HEK293T (cell line): ENCODE measurements at regions not wholly inside any gene's neighbourhood (a gene's known extent, or its start where the extent isn't known, plus 50 kb on each side); places are given as distances from the start of the nearest gene placed in this dataset.

Experiments used
- CTCF ChIA-PET: fragments of 350-600 bp; formaldehyde crosslinking; extraction: SDS; loops from one replicate; lab custom pipeline; 2021; ENCODE audit warnings: antibody characterized with exemption, inconsistent platforms; lab: Yijun Ruan, JAX
- POLR2A ChIA-PET: fragments of 350-600 bp; formaldehyde crosslinking; extraction: SDS; loops from one replicate; lab custom pipeline; 2020; ENCODE audit warnings: antibody characterized with exemption, inconsistent platforms; lab: Yijun Ruan, JAX
- DNase-seq: peaks from one replicate; pipeline ENCODE4 v3.0.0; 2012; ENCODE audit warnings: mixed read lengths; ENCODE audit errors: extremely low spot score
- ARNT ChIP-seq: fragments of 450-650 bp; IDR thresholded peaks from 2 replicates; pipeline ENCODE4 v1.6.1; 2017; ENCODE audit warnings: mild to moderate bottlenecking
- BHLHE40 ChIP-seq: fragments of 450-650 bp; IDR thresholded peaks from 2 replicates; pipeline ENCODE4 v1.6.1; 2016; ENCODE audit warnings: mild to moderate bottlenecking, moderate library complexity, borderline replicate concordance
- CTBP1 ChIP-seq: fragments of 450-650 bp; IDR thresholded peaks from 2 replicates; pipeline ENCODE4 v1.6.1; 2016; ENCODE audit warnings: borderline replicate concordance
- ELF4 ChIP-seq: fragments of 450-650 bp; IDR thresholded peaks from 2 replicates; pipeline ENCODE4 v1.6.1; 2017; ENCODE audit warnings: antibody characterized with exemption
- FOXA1 ChIP-seq: fragments of 450-650 bp; IDR thresholded peaks from 2 replicates; pipeline ENCODE4 v1.6.1; 2016; ENCODE audit warnings: mild to moderate bottlenecking
- FOXK2 ChIP-seq: fragments of 450-650 bp; IDR thresholded peaks from 2 replicates; pipeline ENCODE4 v1.6.1; 2016; ENCODE audit warnings: mild to moderate bottlenecking
- FOXM1 ChIP-seq: fragments of 450-650 bp; IDR thresholded peaks from 2 replicates; pipeline ENCODE4 v1.6.1; 2017; ENCODE audit warnings: mild to moderate bottlenecking, borderline replicate concordance
- HDGF ChIP-seq: fragments of 450-650 bp; IDR thresholded peaks from 2 replicates; pipeline ENCODE4 v1.6.1; 2017; ENCODE audit warnings: antibody characterized with exemption, borderline replicate concordance
- L3MBTL2 ChIP-seq: fragments of 450-650 bp; conservative IDR thresholded peaks from 2 replicates; pipeline ENCODE4 v1.6.1; 2016; ENCODE audit warnings: mild to moderate bottlenecking
- LEF1 ChIP-seq: fragments of 450-650 bp; IDR thresholded peaks from 2 replicates; pipeline ENCODE4 v1.6.1; 2017; ENCODE audit warnings: mild to moderate bottlenecking, borderline replicate concordance
- NFRKB ChIP-seq: fragments of 450-650 bp; IDR thresholded peaks from 2 replicates; pipeline ENCODE4 v1.6.1; 2016; ENCODE audit warnings: mild to moderate bottlenecking, moderate library complexity
- PKNOX1 ChIP-seq: fragments of 450-650 bp; IDR thresholded peaks from 2 replicates; pipeline ENCODE4 v1.6.1; 2016
- SP1 ChIP-seq: fragments of 450-650 bp; IDR thresholded peaks from 2 replicates; pipeline ENCODE4 v1.6.1; 2017
- SUZ12 ChIP-seq: fragments of 450-650 bp; IDR thresholded peaks from 2 replicates; pipeline ENCODE4 v1.6.1; 2016; ENCODE audit warnings: mild to moderate bottlenecking
- TARDBP ChIP-seq: fragments of 450-650 bp; IDR thresholded peaks from 2 replicates; pipeline ENCODE4 v1.6.1; 2016
- ZNF384 ChIP-seq: fragments of 450-650 bp; IDR thresholded peaks from 2 replicates; pipeline ENCODE4 v1.6.1; 2016

GRCh38 chr7:112854169-112854568 lies 64.0 kb upstream of the TMEM168 start:
- ChIA-PET CTCF (interaction anchor here (0.8 kb wide), 1 partner anchor 15 kb away, joined by 3 read pairs; no protein-coding TSS in a partner anchor), POLR2A (no interaction called here)
- no peak for TF ChIP-seq SP1
- no peak for TF ChIP-seq SUZ12
- TF ChIP-seq ZNF384, result no peak
- TF ChIP-seq CTBP1, result no peak
- TF ChIP-seq L3MBTL2, result no peak
- TF ChIP-seq ELF4, result no peak
- no peak for TF ChIP-seq BHLHE40
- no peak for TF ChIP-seq FOXA1
- TF ChIP-seq LEF1, result no peak
- no peak for TF ChIP-seq TARDBP
- no peak for TF ChIP-seq ARNT
- TF ChIP-seq HDGF, result no peak
- TF ChIP-seq PKNOX1, result no peak
- no peak for TF ChIP-seq FOXM1
- TF ChIP-seq NFRKB, result no peak
- TF ChIP-seq FOXK2, result no peak
- DNase-seq, result no peak

- ChIA-PET CTCF (interaction anchor here (0.7 kb wide), 1 partner anchor 15 kb away, joined by 3 read pairs; no protein-coding TSS in a partner anchor), POLR2A (no interaction called here)
- TF ChIP-seq SP1 (no peak), PKNOX1 (no peak), ELF4 (no peak), L3MBTL2 (no peak), HDGF (no peak), CTBP1 (no peak), TARDBP (no peak), BHLHE40 (no peak), LEF1 (no peak), NFRKB (no peak), SUZ12 (no peak), FOXK2 (no peak), FOXM1 (no peak), ZNF384 (no peak)
- no peak for DNase-seq
These were observed 63.2 kb upstream of the TMEM168 start for GRCh38 chr7:112853422-112853821.

GRCh38 chr7:112843151-112843550 lies 53.0 kb upstream of the TMEM168 start:
- DNase-seq, result no peak
- ChIA-PET CTCF (no interaction called here), POLR2A (no interaction called here)
- TF ChIP-seq ZNF384, result no peak
- TF ChIP-seq FOXM1, result no peak
- no peak for TF ChIP-seq HDGF
- TF ChIP-seq ELF4, result no peak
- no peak for TF ChIP-seq SUZ12
- no peak for TF ChIP-seq PKNOX1
- TF ChIP-seq L3MBTL2, result no peak
- TF ChIP-seq BHLHE40, result no peak
- no peak for TF ChIP-seq CTBP1
- no peak for TF ChIP-seq FOXA1
- no peak for TF ChIP-seq ARNT
- no peak for TF ChIP-seq LEF1
